Osteoblast (primary cell): ENCODE measurements at regions not wholly inside any gene's neighbourhood (a gene's known extent, or its start where the extent isn't known, plus 50 kb on each side); places are given as distances from the start of the nearest gene placed in this dataset.
A peak's percentile ranks its signal among the peaks of the same experiment; 100 is the strongest.

Source experiments
- DNase-seq: peaks from one replicate; pipeline ENCODE4 v3.0.0; 2011; ENCODE audit warnings: low spot score, mixed read lengths; ENCODE audit not compliant: insufficient read length; ENCODE audit errors: missing footprints
- H2AFZ ChIP-seq: 2 replicates; pipeline ENCODE4 v1.6.0; 2011; ENCODE audit warnings: mild to moderate bottlenecking, low read length
- H3K27ac ChIP-seq: 2 replicates; pipeline ENCODE4 v1.5.1; 2011; ENCODE audit warnings: mild to moderate bottlenecking, low read depth, low read length, moderate library complexity
- H3K27me3 ChIP-seq: 2 replicates; pipeline ENCODE4 v1.6.0; 2012; ENCODE audit warnings: mild to moderate bottlenecking, control low read depth, inconsistent platforms, low read length, moderate library complexity; ENCODE audit not compliant: insufficient read depth
- H3K36me3 ChIP-seq: 2 replicates; pipeline ENCODE4 v1.5.1; 2011; ENCODE audit warnings: mild to moderate bottlenecking, low read length, control low read depth, moderate library complexity; ENCODE audit not compliant: insufficient read depth
- H3K4me1 ChIP-seq: 2 replicates; pipeline ENCODE4 v1.5.1; 2011; ENCODE audit warnings: mild to moderate bottlenecking, low read length, control low read depth, moderate library complexity; ENCODE audit not compliant: insufficient read depth
- H3K4me2 ChIP-seq: 2 replicates; pipeline ENCODE4 v1.6.0; 2011; ENCODE audit warnings: mild to moderate bottlenecking, low read length; ENCODE audit not compliant: insufficient read depth
- H3K4me3 ChIP-seq: fragments of 200-600 bp; sonication (generic); 3 replicates; pipeline ENCODE4 v1.5.1; 2012; ENCODE audit warnings: mild to moderate bottlenecking, low read length, inconsistent platforms; ENCODE audit not compliant: insufficient read depth
- H3K79me2 ChIP-seq: 2 replicates; pipeline ENCODE4 v1.6.0; 2012; ENCODE audit warnings: mild to moderate bottlenecking, low read length, control low read depth, inconsistent platforms; ENCODE audit not compliant: insufficient read depth
- H3K9me3 ChIP-seq: 2 replicates; pipeline ENCODE4 v1.5.1; 2011; ENCODE audit warnings: low read depth, low read length, control low read depth
- H4K20me1 ChIP-seq: 2 replicates; pipeline ENCODE4 v1.6.0; 2012; ENCODE audit warnings: mild to moderate bottlenecking, low read length, control low read depth; ENCODE audit not compliant: insufficient read depth
- CTCF ChIP-seq: IDR thresholded peaks from 2 replicates; pipeline ENCODE4 v1.5.1; 2011; ENCODE audit warnings: mild to moderate bottlenecking, low read depth, low read length, moderate library complexity; ENCODE audit errors: extremely low read depth

- Histone ChIP-seq H3K4me2 (no peak overlapping the region), H3K27ac (no peak overlapping the region), H3K36me3 (no peaks in the 10 kb centered on the region), H3K79me2 (no peaks in the 10 kb centered on the region), H3K27me3 (no peaks in the 10 kb centered on the region), H2AFZ (no peak overlapping the region), H3K4me1 (no peaks in the 10 kb centered on the region), H3K4me3 (no peak overlapping the region), H4K20me1 (no peaks in the 10 kb centered on the region), H3K9me3 (no peaks in the 10 kb centered on the region)
- DNase-seq = no peak
- no peak for TF ChIP-seq CTCF
Measured at GRCh38 chr2:147512206-147512605, 332.6 kb upstream of the ACVR2A start.

DNA sequence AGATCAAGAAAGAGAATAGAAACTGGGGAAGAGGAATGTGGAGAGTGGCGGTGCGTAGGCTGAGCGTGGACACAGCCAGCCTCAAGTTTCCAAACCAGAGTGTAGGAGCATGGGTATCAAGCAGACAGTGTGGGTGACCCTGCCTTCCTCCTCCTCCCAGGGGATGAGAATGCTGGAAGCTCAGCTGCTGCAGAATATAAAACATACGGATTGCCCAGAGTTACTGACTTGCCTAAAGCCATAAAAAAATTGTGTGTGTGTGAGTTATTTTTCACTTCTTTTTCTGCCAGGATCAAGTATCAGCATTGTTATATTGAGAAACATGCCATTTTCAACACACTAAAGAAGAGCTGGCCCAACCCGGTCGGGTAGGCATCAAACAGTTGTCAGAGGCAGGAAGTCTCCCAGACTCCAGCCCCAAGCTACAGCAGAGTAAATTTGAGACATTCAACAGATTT, 333.3 kb upstream of the ACVR2A start:
- H4K20me1 ChIP-seq = no peaks in the 10 kb centered on the region
- no peaks in the 10 kb centered on the region for H3K27me3 ChIP-seq
- no peak overlapping the region for H2AFZ ChIP-seq
- DNase-seq = peak; percentile 83
- no peaks in the 10 kb centered on the region for H3K36me3 ChIP-seq
- H3K4me2 ChIP-seq = peak overlapping the region; percentile 28
- no peak overlapping the region for H3K27ac ChIP-seq
- H3K9me3 ChIP-seq = no peaks in the 10 kb centered on the region
- no peak overlapping the region for H3K4me3 ChIP-seq
- no peaks in the 10 kb centered on the region for H3K4me1 ChIP-seq
- no peaks in the 10 kb centered on the region for H3K79me2 ChIP-seq
- no peak for TF ChIP-seq CTCF

DNA sequence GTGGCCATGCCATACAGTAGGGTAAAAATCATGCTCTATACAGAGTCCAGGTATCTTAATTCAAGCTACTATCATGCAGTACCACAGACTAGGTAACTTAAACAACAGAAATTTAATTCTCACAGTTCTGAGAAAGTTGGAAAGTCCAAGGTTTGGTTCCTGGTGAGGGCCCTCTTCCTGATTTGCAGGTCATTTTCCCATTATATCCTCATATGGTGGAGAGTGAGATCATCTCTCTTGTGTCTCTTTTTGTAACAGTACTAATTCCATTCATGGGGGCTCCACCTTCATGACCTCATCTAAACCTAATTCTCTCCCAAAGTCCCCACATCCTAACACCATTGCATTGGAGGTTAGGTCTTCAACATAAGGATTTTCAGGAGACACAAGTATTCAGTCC, 335.0 kb upstream of the ACVR2A start:
- Histone ChIP-seq H3K27ac (no peak overlapping the region), H3K36me3 (no peaks in the 10 kb centered on the region), H3K79me2 (no peaks in the 10 kb centered on the region), H3K4me2 (no peak overlapping the region), H3K4me1 (no peaks in the 10 kb centered on the region), H3K4me3 (no peak overlapping the region), H3K9me3 (no peaks in the 10 kb centered on the region), H2AFZ (no peak overlapping the region), H4K20me1 (no peaks in the 10 kb centered on the region), H3K27me3 (no peaks in the 10 kb centered on the region)
- no peak for DNase-seq
- no peak for TF ChIP-seq CTCF

DNA sequence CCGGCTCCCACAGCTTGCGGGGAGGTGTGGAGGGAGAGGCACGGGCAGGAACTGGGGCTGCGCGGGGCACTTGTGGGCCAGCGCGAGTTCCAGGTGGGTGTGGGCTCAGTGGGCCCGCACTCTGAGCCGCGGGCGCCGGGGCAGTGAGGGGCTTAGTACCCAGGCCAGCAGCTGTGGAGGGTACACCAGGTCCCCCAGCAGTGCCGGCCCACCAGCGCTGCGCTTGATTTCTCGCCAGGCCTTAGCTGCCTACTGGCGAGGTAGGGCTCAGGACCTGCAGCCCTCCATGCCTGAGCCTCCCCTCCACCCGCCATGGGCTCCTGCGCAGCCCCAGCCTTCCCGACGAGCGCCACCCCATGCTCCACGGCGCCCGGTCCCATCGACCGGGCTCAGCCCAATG, 337.9 kb upstream of the ACVR2A start:
- no peak for DNase-seq
- Histone ChIP-seq H3K79me2 (no peaks in the 10 kb centered on the region), H3K27ac (no peak overlapping the region), H3K4me3 (no peak overlapping the region), H3K27me3 (no peaks in the 10 kb centered on the region), H3K36me3 (no peaks in the 10 kb centered on the region), H3K9me3 (no peaks in the 10 kb centered on the region), H2AFZ (no peak overlapping the region), H4K20me1 (no peaks in the 10 kb centered on the region), H3K4me2 (no peak overlapping the region), H3K4me1 (no peaks in the 10 kb centered on the region)
- no peak for TF ChIP-seq CTCF
